GM18867 (cell line): ENCODE measurements at regions not wholly inside any gene's neighbourhood (a gene's known extent, or its start where the extent isn't known, plus 50 kb on each side); places are given as distances from the start of the nearest gene placed in this dataset.
A peak's percentile ranks its signal among the peaks of the same experiment; 100 is the strongest.

ENCODE experiments used
- ATAC-seq: cut with Tn5 transposase; IDR thresholded peaks from one replicate; pipeline ENCODE4 v1.9.1; 2021; ENCODE audit warnings: mild to moderate bottlenecking, moderate library complexity; ENCODE audit not compliant: unreplicated experiment

GRCh38 chr6:74145931-74146330, 449.9 kb downstream of the CD109 start:
- ATAC-seq: no peak

GRCh38 chr6:74137911-74138310, 441.9 kb downstream of the CD109 start:
- no peak for ATAC-seq

- no peak for ATAC-seq
These were observed 438.3 kb downstream of the CD109 start for GRCh38 chr6:74134327-74134726.

GRCh38 chr6:74133073-74133472, 437.1 kb downstream of the CD109 start:
- ATAC-seq: no peak

GRCh38 chr6:74130641-74131040, 434.6 kb downstream of the CD109 start:
- ATAC-seq: no peak

GRCh38 chr6:74128536-74128935, 432.5 kb downstream of the CD109 start:
- no peak for ATAC-seq

GRCh38 chr6:74117113-74117512, 421.1 kb downstream of the CD109 start:
- no peak for ATAC-seq

GRCh38 chr6:74115674-74116073, 419.7 kb downstream of the CD109 start:
- ATAC-seq: no peak

GRCh38 chr6:74114428-74114827, 418.4 kb downstream of the CD109 start:
- ATAC-seq: no peak

GRCh38 chr6:74113901-74114300, 417.9 kb downstream of the CD109 start:
- ATAC-seq: no peak

GRCh38 chr6:74103417-74103816, 407.4 kb downstream of the CD109 start:
- ATAC-seq: no peak

- ATAC-seq: no peak
These were observed 404.8 kb downstream of the CD109 start for GRCh38 chr6:74100719-74101287.

GRCh38 chr6:74096329-74096728, 400.3 kb downstream of the CD109 start:
- no peak for ATAC-seq

GRCh38 chr6:74093361-74093760, 397.4 kb downstream of the CD109 start:
- no peak for ATAC-seq

- no peak for ATAC-seq
These were observed 395.8 kb downstream of the CD109 start for GRCh38 chr6:74091794-74092157.

GRCh38 chr6:74091136-74091793, 395.3 kb downstream of the CD109 start:
- peak; percentile 74 for ATAC-seq

- ATAC-seq: no peak
These were observed 391.9 kb downstream of the CD109 start for GRCh38 chr6:74087899-74088298.

- no peak for ATAC-seq
These were observed 379.9 kb downstream of the CD109 start for GRCh38 chr6:74075896-74076295.

GRCh38 chr6:74075323-74075722, 379.3 kb downstream of the CD109 start:
- ATAC-seq: no peak

- no peak for ATAC-seq
These were observed 378.6 kb downstream of the CD109 start for GRCh38 chr6:74074645-74075044.

GRCh38 chr6:74073999-74074398, 378.0 kb downstream of the CD109 start:
- no peak for ATAC-seq

- ATAC-seq: no peak
These were observed 377.4 kb downstream of the CD109 start for GRCh38 chr6:74073429-74073828.

GRCh38 chr6:74071214-74071613, 375.2 kb downstream of the CD109 start:
- ATAC-seq: no peak
